ENCODE measurements at regions not wholly inside any gene's neighbourhood (a gene's known extent, or its start where the extent isn't known, plus 50 kb on each side); places are given as distances from the start of the nearest gene placed in this dataset.

- Histone ChIP-seq H3K9me2 (replicated peaks; ENCODE audit: insufficient read depth, low read length) (no peaks in the 10 kb centered on the region), H3K9me3 (replicated peaks; ENCODE audit: insufficient read depth, low read length) (no peaks in the 10 kb centered on the region), H3K79me2 (ENCODE audit: low read length) (no peaks in the 10 kb centered on the region), H3K4me1 (ENCODE audit: low read length) (no peaks in the 10 kb centered on the region), H3K4me2 (ENCODE audit: low read depth, low read length) (no peak overlapping the region), H3K27me3 (replicated peaks; ENCODE audit: insufficient read depth, low read length) (no peaks in the 10 kb centered on the region), H4K20me1 (ENCODE audit: insufficient read depth, low read length) (no peaks in the 10 kb centered on the region), H3F3A (ENCODE audit: insufficient read depth, low read length) (no peaks in the 10 kb centered on the region), H3K36me3 (replicated peaks; ENCODE audit: insufficient read depth, low read length) (no peaks in the 10 kb centered on the region), H3K9ac (ENCODE audit: low read length) (no peak overlapping the region), H3K27ac (ENCODE audit: low read length) (no peak overlapping the region), H2AFZ (ENCODE audit: low read length) (no peak overlapping the region), H3K4me3 (ENCODE audit: low read length) (no peak overlapping the region)
- TF ChIP-seq EZH2 (optimal IDR thresholded peaks at IDR 0.05; ENCODE audit: low read depth, low read length) (no peak), CTCF (IDR thresholded peaks at IDR 0.05; ENCODE audit: low read length) (no peak), EZH2phosphoT487 (IDR thresholded peaks at IDR 0.05; ENCODE audit: low read length) (no peak)
- no peak for DNase-seq
Observed at GRCh38 chr12:65668981-65669695, 155.1 kb upstream of the HMGA2 start.

GRCh38 chr12:65670775-65671174 is 153.5 kb upstream of the HMGA2 start:
- 0 out of 2 replicates have a peak, but pooled peaks cover 7% of the 10 kb centered on the region for H3K4me1 ChIP-seq (ENCODE audit: low read length)

GRCh38 chr12:65672441-65672840 is 151.8 kb upstream of the HMGA2 start:
- no peaks in the 10 kb centered on the region for H3K27me3 ChIP-seq (replicated peaks; ENCODE audit: insufficient read depth, low read length)
- no peak for DNase-seq
- no peak overlapping the region for H3K4me3 ChIP-seq (ENCODE audit: low read length)
- no peaks in the 10 kb centered on the region for H3K79me2 ChIP-seq (ENCODE audit: low read length)
- H3K36me3 ChIP-seq (replicated peaks; ENCODE audit: insufficient read depth, low read length) = no peaks in the 10 kb centered on the region
- H3K4me1 ChIP-seq (ENCODE audit: low read length) = 0 out of 2 replicates have a peak, but pooled peaks cover 7% of the 10 kb centered on the region
- H3K9me3 ChIP-seq (replicated peaks; ENCODE audit: insufficient read depth, low read length) = no peaks in the 10 kb centered on the region
- no peak overlapping the region for H3K9ac ChIP-seq (ENCODE audit: low read length)
- no peak overlapping the region for H3K4me2 ChIP-seq (ENCODE audit: low read depth, low read length)
- H4K20me1 ChIP-seq (ENCODE audit: insufficient read depth, low read length) = no peaks in the 10 kb centered on the region
- H2AFZ ChIP-seq (ENCODE audit: low read length) = no peak overlapping the region
- TF ChIP-seq EZH2 (optimal IDR thresholded peaks at IDR 0.05; ENCODE audit: low read depth, low read length) = no peak
- TF ChIP-seq EZH2phosphoT487 (IDR thresholded peaks at IDR 0.05; ENCODE audit: low read length) = no peak
- no peak for TF ChIP-seq CTCF (IDR thresholded peaks at IDR 0.05; ENCODE audit: low read length)
- no peaks in the 10 kb centered on the region for H3F3A ChIP-seq (ENCODE audit: insufficient read depth, low read length)
- H3K27ac ChIP-seq (ENCODE audit: low read length) = no peak overlapping the region
- no peaks in the 10 kb centered on the region for H3K9me2 ChIP-seq (replicated peaks; ENCODE audit: insufficient read depth, low read length)

More at GRCh38 chr12:65670775-65671174, 153.5 kb upstream of the HMGA2 start:
- Histone ChIP-seq H3K79me2 (ENCODE audit: low read length) (no peaks in the 10 kb centered on the region), H3K9me3 (replicated peaks; ENCODE audit: insufficient read depth, low read length) (no peaks in the 10 kb centered on the region), H3K9me2 (replicated peaks; ENCODE audit: insufficient read depth, low read length) (no peaks in the 10 kb centered on the region), H3K9ac (ENCODE audit: low read length) (no peak overlapping the region), H3K4me3 (ENCODE audit: low read length) (no peak overlapping the region), H3K27ac (ENCODE audit: low read length) (no peak overlapping the region), H3F3A (ENCODE audit: insufficient read depth, low read length) (no peaks in the 10 kb centered on the region), H3K27me3 (replicated peaks; ENCODE audit: insufficient read depth, low read length) (no peaks in the 10 kb centered on the region), H3K4me2 (ENCODE audit: low read depth, low read length) (no peak overlapping the region), H3K36me3 (replicated peaks; ENCODE audit: insufficient read depth, low read length) (no peaks in the 10 kb centered on the region), H2AFZ (ENCODE audit: low read length) (no peak overlapping the region), H4K20me1 (ENCODE audit: insufficient read depth, low read length) (no peaks in the 10 kb centered on the region)
- no peak for TF ChIP-seq CTCF (IDR thresholded peaks at IDR 0.05; ENCODE audit: low read length)
- no peak for TF ChIP-seq EZH2 (optimal IDR thresholded peaks at IDR 0.05; ENCODE audit: low read depth, low read length)
- TF ChIP-seq EZH2phosphoT487 (IDR thresholded peaks at IDR 0.05; ENCODE audit: low read length) = no peak
- no peak for DNase-seq

Data from MM.1S (cell line).